ENCODE measurements at regions not wholly inside any gene's neighbourhood (a gene's known extent, or its start where the extent isn't known, plus 50 kb on each side); places are given as distances from the start of the nearest gene placed in this dataset.

DNA sequence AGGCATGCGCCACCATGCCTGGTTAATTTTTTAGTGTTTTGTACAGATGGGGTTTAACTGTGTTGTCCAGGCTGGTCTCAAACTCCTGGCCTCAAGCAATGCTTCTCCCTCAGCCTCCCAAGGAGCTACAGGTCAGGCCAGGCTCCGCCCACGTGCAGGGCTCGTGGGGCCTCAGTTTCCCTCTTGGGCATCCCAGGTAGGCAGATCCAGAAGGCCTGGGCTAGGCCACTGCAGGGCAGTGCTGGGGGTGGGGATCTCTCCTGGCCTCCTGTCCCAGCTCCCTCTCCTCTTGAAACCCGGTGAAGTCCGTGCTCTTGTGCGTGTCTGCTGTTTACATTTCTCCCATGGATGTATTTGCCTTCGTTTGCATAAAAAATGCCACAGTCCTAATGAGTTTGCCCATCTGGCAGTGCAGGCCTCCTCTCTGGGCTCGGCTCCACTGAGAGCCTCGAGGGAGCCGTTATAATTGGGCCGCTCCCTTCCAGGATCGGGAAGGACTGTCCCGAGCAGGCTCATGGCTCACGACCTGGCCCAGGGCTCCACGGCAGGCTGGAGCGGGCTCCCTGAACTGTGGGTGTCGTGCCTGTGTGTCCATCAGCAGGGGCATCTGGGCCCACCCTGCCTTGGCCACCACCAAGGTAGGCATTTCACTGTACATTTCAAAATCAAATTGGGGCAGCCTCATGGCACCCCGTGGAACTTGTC, 52.6 kb upstream of the RUFY1 start:
- DNase-seq (ENCODE audit: low read depth, low spot score), result no peak

DNA sequence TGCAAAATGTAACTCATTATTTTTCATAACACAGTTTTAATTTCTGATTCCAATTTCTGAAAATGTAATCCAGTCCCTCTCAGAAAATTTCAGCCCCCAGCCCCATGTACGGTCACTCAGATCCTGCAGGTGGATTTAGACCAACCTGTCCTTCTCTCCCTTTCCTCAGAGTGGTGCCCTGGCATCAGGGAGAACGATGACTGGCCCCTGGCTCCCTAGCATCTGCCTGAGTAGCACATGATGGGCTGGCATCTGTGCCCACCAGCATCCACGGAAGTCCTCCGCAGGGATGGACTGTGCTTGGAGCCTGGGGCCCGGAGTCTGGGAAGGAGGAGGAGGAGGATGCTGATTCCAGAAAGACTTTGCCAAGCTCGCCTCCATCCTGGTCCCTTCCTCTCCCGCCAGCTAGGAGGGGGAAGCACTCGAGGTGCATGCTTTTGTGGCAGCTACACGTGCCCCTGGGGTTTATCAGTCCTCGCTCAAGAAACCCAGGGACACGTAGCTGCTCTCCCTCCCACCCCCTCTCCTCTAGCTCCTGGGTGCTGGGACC, 54.4 kb upstream of the RUFY1 start:
- DNase-seq (ENCODE audit: low read depth, low spot score), result no peak

DNA sequence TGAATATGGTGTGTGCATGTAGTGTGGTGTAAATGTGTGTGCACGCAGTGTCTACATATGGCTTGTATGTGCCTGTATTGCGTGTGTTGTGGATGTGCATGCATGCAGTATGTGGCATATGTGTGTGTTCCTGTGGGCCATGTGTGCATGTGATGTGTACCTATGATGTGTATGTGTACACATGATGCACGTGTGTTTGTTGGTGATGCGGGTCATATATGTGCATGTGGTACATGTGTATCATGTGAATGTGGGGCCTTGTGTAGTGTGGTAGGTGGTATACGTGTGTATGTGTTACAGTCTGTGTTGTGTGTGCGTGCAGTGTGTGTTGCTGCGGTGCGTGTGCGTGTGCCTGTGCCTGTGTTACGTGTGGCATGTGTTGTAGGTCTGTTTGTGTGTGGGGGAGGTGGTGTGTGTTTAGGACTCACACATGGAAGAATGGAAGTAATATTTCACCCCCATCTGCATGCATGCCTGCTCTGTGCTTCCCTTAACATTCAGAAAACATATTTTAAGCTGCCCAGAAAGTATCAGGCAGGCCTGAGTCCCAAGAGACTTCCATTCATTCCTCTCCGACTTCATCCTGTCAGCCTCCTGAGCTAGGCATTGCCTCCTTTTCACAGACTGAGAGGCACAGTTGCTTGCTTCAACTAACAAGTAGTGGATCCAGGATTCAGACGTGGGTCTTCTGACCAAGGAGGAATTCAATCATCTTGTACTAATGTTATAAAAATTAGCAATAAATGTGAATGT, 55.4 kb upstream of the RUFY1 start:
- DNase-seq (ENCODE audit: low read depth, low spot score), result no peak

DNA sequence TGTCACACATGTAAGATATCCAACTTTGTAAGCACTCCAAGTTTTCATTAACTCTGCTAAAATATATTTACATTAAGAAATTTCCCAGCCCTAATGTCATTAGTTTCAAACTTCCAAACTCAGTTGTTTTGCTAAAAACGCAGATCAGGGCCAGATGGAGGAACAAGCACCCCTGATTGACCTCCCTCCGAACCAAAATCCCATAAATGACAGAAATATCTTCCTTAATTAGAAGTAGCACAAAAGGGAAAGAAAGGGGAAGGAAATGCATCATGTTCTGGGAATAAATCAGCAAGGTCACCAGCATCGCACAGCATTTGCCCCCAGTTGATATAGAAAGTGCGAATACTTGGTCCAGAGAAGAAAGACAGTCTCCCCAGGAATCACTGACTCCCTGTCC, 61.4 kb upstream of the RUFY1 start:
- no peak for DNase-seq (ENCODE audit: low read depth, low spot score)

DNA sequence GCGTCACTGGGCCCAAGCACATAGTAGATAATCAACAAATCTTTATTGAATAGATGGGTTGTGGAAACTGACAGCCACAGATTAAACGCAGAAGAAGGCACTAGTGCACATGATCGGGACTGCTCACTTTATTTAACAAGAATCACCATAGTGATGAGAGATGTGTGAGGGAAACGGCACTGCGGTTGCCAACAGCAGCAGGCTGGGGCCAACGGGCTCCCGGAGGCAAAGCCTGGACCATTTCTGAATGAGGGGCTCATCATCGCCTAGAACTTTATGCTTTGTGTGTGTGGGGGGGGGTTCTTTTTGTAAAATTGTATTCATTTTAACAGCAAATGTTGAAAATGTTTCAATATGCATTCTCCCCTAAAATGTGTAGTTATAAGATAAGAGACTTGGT, 61.9 kb upstream of the RUFY1 start:
- DNase-seq (ENCODE audit: low read depth, low spot score), result no peak

DNA sequence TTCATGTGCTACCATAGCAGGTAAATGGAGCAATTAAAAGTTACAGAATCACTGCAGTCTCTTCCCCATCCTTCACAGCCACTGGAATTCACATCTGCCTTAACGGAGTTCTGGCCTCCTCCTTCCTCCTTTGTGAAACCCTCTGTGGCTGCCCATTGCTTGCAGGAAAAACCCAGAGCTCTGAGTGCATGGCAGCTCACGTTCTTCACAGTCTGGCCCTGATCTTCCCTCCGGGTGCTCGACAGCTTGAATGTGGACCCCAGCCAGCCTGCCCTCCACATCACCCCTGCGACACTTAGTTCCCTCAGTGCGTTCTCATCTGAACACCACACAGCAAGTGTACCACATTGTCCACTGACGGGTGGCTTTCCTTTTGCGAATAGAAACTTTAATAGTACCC, 63.2 kb upstream of the RUFY1 start:
- DNase-seq (ENCODE audit: low read depth, low spot score), result no peak

DNA sequence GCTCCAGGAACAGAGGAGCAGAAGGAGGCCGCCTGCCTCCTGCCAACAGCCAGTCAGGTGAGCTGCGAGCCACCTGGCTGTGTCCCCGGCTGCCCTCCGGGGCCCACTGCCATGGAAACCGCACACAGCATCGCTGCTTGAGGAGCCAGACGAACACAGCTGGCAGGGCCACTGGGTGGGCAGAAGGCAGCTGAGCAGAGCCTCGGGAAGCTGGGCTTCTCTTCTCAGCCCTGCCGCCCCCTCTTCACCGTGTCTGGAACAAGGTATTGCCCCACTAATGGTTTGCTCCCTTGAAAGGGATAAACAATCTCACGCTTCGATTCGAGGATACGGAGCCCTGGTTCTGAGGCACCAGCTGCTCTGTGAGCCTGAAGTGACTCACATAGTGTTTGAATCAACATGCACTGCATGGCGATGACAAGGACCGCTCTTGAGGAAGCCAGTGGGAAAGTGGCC, 63.7 kb upstream of the RUFY1 start:
- no peak for DNase-seq (ENCODE audit: low read depth, low spot score)

DNA sequence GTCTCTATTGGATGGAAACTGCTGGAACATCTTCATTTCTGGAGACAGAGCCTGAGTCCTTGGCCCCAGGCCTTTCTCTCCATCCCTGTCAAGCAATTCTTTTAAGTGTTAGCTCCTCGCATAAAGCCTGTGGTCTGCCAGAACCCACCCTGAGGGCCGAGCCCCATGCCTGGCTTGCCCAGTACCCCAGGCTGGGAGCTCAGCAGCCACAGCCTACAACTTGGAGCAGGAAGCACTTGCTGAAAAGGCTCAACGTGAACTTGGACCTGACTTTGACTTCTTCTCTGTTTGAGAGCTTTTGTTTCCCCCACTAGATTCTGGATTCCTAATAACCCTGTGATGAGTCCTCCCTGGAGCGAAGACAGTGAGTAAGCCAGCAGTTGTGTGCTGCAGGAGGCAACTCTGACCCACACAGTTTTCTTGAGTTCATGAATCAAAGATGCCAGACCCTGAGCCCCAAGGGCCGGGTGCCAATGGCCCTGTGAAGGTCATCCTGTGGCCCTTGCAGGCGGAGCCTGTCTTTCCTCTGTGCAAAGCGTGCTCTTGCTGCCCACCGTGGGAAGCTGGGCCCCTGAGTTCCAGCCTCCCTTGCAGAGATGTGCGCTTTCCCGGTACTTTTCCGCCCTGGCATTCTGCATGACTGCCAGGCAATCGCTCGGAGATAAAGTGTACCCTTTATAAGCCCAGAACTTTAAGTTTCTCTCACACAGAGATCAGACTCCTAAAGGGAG, 64.3 kb upstream of the RUFY1 start:
- peak; percentile 30 for DNase-seq (ENCODE audit: low read depth, low spot score)

DNA sequence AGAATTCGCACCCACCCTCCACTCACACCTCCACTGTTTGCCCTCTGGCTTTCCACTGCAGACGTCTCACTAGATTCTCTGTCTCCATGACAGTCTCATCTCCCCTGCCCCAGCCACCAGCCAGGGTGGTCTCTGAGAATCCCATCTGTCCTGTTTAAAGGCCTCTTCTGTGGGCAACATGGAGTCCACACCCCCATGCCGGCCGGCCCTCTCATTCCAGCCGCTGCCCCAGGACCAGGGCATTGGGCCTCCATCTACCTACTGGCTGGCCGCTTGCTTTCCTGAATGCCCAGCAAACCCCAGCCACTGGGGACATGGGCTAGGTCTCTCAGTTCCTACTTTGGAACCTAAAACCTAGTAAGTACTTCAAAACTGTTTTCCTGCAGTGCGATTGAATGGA, 65.6 kb upstream of the RUFY1 start:
- DNase-seq (ENCODE audit: low read depth, low spot score), result no peak

DNA sequence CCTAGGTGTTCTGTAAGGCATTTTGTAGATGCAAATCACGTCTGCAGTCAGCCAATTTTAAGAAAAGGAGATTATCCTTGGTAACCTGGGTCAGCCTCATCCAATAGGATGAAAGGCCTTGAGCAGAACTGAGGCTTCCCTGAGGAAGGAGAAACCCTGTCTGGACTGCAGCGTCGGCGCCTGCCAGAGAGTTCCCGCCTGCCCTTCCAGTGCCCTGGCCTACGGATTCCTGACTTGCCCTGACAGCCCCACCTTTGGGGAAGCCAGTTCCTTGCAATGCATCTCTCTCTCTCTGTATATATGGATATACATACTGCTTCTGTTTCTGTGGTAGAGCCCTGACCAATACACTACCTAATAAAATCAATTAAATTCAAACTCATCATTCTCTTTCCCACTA, 66.2 kb upstream of the RUFY1 start:
- DNase-seq (ENCODE audit: low read depth, low spot score), result no peak

DNA sequence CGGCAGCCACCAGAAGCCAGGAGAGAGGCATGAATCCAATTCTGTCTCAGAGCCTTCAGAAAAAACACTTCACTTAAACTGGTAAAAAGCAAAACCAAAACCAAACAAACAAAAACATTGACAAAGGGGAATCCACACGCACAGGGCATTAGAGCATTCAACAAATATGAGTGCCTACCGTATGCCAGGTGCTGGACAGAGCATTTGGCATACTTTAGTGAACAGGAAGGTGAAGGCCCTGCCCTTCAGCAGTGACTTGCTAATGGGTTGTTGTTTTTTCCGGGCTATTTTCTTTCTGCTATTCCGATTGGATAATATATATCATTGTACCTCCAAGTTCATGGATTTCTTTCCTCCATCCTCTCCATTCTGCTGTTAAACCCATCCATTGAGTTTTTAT, 71.7 kb upstream of the RUFY1 start:
- DNase-seq (ENCODE audit: low read depth, low spot score), result no peak

DNA sequence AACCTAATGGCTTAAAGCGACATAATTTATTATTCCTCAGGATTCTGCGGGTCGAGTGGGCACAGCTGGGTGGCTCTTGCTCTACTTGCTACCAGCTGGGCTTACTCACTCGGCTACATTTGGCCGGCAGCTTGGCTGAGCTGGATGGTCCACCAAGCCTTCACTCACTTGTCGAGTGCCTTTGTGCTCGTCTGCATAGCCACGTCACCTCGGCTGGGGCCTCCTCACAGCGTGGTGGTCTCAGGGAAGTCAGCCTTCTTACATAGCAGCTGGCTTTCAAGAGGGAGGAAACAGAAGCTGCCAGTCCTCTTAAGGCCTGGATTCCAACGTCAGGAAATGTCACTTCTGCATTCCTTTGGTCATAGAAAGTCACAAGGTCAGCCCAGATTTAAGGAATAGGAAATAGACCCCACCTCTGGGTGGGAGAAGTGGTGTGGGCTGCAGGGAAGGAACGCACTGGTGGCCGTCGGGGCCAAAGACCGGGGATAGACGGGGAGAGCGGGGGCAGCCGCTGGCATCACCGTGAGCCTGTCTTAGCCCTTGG, 75.1 kb upstream of the RUFY1 start:
- DNase-seq (ENCODE audit: low read depth, low spot score), result peak; percentile 27

DNA sequence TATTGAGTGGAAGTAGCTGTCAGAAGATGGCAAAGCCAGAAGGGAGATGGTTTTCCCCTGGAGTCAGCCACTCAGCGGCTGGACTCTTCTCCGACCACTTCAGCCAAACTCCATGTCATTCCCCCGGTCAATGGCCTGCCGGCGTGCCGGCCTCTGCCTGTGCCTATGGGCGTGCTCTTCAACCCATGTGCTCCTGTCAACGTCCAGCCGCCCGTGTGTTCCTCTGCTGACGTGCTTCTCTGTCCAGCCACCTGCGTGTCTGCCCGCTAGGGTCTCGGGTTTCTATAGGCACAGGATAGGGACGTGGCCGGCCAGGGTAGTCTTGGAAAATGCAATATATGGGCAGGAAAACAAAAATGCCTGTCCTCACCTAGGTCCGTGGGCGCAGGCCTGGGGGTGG, 77.7 kb upstream of the RUFY1 start:
- no peak for DNase-seq (ENCODE audit: low read depth, low spot score)

DNA sequence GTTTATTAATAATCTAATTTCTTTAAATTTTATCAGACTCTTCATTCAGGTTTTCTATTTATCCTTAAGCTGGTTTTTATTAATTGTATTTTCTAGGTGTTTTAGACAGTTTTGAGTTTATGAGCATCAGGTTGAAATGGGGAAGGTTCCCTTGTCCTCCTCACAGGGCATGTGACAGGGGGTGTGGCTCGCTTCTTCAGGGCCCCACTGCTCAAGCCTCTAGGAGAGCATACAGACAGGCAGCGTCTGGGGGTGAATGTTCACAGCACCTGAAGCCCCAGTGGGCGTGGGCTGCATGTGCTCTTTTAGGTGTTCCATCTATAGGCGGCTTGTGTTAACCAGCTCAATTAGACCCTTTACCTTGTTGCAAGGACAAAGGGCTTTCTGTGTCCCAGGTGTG, 78.2 kb upstream of the RUFY1 start:
- no peak for DNase-seq (ENCODE audit: low read depth, low spot score)

DNA sequence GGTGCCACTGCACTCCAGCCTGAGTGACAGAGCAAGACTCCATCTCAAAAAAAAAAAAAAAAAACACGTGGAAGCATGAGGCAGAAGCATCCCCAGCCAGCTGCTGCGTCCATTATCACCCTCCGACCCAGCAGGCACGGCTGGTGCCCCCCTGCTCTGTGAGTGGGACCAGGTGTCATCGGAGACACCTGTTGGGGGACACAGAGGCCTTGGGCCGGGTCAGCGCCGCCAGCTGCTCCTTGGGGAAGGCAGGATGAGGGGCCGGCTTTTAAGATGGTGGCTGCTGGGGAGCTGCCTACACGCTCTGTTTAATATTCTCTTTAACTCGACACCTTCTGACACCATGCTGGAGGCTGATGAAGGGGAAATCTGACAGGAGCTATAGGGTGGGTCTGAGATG, 80.2 kb upstream of the RUFY1 start:
- no peak for DNase-seq (ENCODE audit: low read depth, low spot score)

DNA sequence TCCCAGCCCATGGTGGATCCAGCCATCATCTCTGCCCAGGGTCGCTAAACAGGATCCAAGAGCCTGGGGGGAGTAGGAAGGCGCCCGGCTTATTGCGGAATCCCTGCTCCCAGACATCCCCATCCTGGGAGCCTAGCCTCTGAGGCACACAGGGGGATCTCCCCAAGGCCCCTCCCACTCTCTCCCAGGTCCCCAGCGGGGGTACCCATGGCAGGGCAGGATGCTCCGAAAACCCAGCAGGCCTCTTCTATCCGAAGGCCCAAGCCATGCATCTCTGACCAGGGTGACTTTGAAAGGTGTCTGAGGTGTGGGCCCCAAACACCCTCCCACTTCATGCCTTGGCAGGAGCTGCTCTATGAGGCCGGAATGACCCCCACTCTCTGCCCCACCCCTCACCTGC, 81.7 kb upstream of the RUFY1 start:
- DNase-seq (ENCODE audit: low read depth, low spot score), result no peak

DNA sequence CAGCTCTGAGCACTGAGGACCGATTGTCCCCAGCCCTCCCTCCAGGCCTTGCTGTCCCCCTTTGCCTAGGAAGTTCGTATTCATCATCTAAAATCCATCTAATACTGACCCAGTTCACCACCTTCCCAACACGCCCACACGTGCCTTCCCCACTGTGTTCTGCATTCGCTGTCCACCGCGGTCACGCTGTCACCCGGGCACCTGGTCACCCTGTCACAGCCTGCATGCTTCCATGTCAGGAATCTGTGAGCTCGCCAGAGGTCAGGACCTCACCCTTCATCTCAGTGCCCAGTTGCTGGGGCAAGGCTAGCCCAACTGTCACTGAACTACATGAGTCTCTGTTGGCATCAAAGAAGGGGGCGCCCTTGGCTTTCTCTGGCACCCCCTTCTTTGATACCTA, 82.9 kb upstream of the RUFY1 start:
- no peak for DNase-seq (ENCODE audit: low read depth, low spot score)

DNA sequence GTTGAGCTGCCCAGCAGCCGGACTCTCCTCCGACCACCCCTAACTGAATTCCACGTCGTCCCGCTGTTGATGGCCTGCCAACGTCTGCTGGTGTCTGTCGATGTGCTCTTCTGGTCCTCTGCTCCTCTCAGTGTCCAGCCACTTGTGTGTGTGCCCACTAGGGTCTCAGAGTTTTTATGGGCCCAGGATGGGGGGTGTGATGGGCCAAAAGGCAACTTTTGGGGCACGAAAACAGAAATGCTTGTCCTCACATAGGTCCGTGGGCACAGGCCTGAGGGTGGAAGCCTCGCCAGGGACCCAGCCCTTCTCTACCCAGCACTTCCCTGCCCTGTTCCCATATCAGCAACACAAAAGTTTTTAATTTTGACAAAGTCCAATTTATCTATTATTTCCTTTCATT, 85.7 kb upstream of the RUFY1 start:
- DNase-seq (ENCODE audit: low read depth, low spot score), result no peak

DNA sequence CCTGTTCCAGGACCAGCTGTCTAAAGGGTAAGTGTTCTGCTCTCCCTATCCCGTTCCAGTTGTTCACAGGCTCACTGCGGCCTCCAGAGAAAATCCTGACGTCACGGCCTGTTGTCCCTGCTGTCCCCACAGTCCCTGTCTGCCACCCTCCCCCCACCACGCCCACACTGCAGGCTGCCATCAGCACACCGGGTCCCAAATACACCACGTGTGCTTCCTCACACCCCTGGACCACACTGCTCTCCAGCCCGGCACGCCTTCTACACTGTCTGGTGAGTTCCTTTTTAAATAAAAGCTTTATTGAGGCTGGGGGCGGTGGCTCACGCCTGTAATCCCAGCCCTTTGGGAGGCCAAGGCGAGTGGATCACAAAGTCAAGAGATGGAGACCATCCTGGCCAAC, 88.3 kb upstream of the RUFY1 start:
- no peak for DNase-seq (ENCODE audit: low read depth, low spot score)

DNA sequence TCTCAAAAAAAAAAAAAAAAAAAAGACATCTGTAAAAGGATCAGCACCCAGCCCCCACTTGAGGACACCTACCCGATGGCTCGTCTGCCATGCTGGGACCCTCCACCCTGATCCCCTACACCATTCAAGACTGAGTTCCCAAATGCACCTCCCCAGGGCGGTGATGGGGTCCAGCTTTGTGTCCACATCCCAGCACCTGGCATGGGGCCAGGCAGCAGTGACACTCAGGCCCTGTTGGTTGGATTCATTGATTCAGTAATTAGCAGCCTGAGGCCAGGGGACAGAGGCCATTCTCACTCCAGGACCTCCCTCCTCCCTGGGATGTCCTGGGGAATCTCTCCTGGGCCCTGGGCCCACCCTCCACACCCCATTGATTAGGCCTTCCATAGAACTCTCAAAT, 88.8 kb upstream of the RUFY1 start:
- no peak for DNase-seq (ENCODE audit: low read depth, low spot score)

DNA sequence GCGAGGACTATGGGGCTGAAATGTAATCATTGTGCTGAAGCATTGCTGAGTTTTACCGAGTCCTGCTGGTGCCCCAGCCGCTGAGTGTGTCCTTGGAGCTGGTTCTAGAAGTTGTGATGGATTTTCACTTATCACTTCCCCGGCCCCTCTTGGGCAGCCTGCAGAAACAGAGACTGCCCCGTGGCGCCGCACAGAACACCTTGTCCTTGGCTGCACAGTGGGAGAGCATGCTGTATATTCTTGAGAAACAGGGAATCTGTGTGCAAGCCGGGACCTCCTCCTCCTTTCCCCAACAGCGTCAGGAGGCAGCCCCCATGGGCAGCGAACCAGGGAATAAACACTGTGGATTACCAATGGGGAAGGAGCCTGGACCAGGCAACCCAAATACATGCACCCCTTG, 90.6 kb upstream of the RUFY1 start:
- DNase-seq (ENCODE audit: low read depth, low spot score), result no peak

DNA sequence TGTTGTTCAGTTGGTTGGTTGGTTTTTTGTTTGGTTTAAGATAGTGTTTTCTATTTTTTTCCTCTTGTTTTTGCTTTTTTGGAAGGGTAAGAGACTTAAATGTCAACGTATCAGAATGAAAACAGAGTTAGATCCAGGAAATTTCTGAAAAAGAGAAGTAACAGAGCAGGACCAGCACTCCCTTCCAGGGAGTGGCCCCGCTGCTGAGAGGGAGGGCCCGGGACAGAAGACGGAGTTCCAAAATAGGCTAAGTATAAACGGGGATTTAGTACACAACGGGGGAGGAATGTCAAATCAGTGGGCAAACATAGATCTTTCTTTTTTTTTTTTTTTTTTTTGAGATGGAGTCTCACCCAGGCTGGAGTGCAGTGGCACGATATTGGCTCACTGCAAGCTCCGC, 92.7 kb upstream of the RUFY1 start:
- no peak for DNase-seq (ENCODE audit: low read depth, low spot score)
